ENCODE measurements at regions not wholly inside any gene's neighbourhood (a gene's known extent, or its start where the extent isn't known, plus 50 kb on each side); places are given as distances from the start of the nearest gene placed in this dataset.

- no peak for FAIRE-seq
- TF ChIP-seq, protein P1, sequence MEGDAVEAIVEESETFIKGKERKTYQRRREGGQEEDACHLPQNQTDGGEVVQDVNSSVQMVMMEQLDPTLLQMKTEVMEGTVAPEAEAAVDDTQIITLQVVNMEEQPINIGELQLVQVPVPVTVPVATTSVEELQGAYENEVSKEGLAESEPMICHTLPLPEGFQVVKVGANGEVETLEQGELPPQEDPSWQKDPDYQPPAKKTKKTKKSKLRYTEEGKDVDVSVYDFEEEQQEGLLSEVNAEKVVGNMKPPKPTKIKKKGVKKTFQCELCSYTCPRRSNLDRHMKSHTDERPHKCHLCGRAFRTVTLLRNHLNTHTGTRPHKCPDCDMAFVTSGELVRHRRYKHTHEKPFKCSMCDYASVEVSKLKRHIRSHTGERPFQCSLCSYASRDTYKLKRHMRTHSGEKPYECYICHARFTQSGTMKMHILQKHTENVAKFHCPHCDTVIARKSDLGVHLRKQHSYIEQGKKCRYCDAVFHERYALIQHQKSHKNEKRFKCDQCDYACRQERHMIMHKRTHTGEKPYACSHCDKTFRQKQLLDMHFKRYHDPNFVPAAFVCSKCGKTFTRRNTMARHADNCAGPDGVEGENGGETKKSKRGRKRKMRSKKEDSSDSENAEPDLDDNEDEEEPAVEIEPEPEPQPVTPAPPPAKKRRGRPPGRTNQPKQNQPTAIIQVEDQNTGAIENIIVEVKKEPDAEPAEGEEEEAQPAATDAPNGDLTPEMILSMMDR (IDR thresholded peaks at IDR 0.05; ENCODE audit: insufficient read depth, missing control alignments) = no peak
- DNase-seq (ENCODE audit: insufficient read length, low spot score) = no peak
Measured at GRCh38 chr15:47523681-47524475, 193.4 kb upstream of the SEMA6D start.

GRCh38 chr15:47529241-47529640 is 188.1 kb upstream of the SEMA6D start:
- FAIRE-seq (no peak), DNase-seq (ENCODE audit: insufficient read length, low spot score) (no peak)
- TF ChIP-seq, protein P1 (IDR thresholded peaks at IDR 0.05; ENCODE audit: insufficient read depth, missing control alignments) = no peak

DNA sequence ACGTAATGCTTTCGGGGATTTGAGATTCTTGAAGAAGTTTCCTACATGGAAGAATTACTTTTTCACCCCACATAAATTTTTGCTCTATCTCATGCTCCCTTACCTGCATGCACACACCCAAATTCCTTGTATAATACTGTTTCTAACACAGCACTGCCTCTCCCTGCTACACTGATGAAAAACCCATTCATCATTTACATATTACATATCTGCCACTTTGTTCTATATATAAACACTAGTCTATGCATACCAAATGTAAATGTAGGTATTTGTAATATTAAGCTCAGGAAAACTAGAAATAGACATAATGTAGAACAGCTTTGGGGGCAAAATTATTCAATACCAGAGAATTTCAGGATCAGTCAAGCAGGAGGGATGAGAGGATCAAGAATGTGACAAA is 182.6 kb upstream of the SEMA6D start:
- DNase-seq (ENCODE audit: insufficient read length, low spot score) (no peak), FAIRE-seq (no peak)
- TF ChIP-seq, protein P1 (IDR thresholded peaks at IDR 0.05; ENCODE audit: insufficient read depth, missing control alignments) = no peak

DNA sequence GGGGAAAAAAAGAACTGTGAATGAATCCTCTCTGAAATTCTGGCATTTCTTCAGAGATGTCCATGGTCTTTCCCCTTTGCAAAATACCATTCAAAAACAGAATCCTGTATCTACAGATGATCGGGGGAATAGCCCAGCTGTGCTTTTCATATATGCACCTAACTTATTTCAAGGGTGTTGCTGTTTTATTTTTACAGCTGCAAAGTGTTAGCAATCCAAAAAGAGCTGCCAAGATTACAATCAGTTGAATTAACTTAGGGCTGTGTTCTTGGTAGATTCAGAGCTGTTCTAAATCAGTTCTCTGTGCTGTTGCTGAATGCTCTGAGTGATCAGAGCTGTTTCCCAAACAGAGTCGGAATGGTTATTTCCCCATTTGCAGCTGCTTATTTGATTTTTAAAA is 175.7 kb upstream of the SEMA6D start:
- FAIRE-seq = no peak
- no peak for DNase-seq (ENCODE audit: insufficient read length, low spot score)
- TF ChIP-seq, protein P1 (IDR thresholded peaks at IDR 0.05; ENCODE audit: insufficient read depth, missing control alignments) = no peak

DNA sequence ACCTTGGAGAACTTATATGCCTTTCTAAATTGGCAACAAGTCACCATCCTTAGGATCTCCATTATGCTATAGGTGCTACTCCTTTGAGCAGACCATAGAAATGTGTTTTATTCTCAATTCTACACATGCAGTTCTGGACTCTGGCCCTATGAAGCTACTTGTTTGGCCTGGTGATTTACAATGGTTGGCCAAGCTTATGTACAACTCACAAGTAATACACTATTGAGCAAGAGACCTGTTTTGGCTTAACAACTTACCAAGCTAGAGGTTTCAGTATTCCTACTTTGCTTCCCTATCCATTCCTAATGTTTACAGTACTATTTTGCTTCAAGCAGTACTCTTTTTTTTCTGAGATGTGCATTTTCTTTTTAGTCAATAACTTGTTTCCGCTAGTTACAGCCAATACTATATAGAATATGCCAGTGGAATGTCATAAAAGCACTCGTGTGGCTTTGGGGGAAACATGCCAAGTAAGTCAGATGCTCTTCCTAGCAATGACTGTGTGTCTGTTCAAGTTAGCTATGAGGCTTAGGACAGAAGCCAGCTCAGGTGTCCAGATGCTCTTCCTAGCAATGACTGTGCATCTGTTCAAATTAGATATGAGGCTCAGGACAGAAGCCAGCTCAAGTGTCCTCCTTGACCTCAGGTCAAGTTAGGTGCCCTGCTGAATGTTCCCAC is 174.9 kb upstream of the SEMA6D start:
- TF ChIP-seq, protein P1 (IDR thresholded peaks at IDR 0.05; ENCODE audit: insufficient read depth, missing control alignments) = no peak
- FAIRE-seq = no peak
- DNase-seq (ENCODE audit: insufficient read length, low spot score) = no peak

GRCh38 chr15:47548231-47548630 is 169.1 kb upstream of the SEMA6D start:
- DNase-seq (ENCODE audit: insufficient read length, low spot score) (no peak), FAIRE-seq (no peak)
- TF ChIP-seq, protein P1 (IDR thresholded peaks at IDR 0.05; ENCODE audit: insufficient read depth, missing control alignments) = no peak

DNA sequence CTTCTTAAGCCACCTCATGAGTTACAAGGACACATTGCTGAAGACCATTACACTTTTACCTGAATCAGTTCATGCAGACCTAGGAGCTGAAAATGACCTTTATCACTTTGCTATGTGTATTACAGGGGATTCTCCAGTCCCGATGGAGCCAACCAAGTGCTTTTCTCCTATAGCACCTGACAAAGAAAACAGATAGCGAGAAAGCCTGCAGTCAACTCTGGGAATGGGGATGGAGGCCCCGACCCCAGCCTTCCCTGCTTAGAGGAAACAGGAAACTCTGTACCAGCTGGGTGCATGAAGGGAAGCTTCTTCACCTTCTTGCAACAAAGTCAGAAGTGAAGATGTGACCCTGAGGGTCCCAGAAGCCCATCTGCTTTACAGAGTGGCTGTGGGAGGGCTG is 168.3 kb upstream of the SEMA6D start:
- TF ChIP-seq, protein P1 (IDR thresholded peaks at IDR 0.05; ENCODE audit: insufficient read depth, missing control alignments) = no peak
- DNase-seq (ENCODE audit: insufficient read length, low spot score) (no peak), FAIRE-seq (no peak)

Data from D721Med (cell line).